CD4-positive, alpha-beta T cell treated with Interleukin-17A for 1 hour (primary cell): ENCODE measurements at regions not wholly inside any gene's neighbourhood (a gene's known extent, or its start where the extent isn't known, plus 50 kb on each side); places are given as distances from the start of the nearest gene placed in this dataset.

Experiments
- DNase-seq: peaks from one replicate; pipeline ENCODE4 v3.0.0-alpha.2; 2020

GRCh38 chr10:110416776-110417711 is 80.7 kb upstream of the DUSP5 start:
- DNase-seq, result no peak

DNA sequence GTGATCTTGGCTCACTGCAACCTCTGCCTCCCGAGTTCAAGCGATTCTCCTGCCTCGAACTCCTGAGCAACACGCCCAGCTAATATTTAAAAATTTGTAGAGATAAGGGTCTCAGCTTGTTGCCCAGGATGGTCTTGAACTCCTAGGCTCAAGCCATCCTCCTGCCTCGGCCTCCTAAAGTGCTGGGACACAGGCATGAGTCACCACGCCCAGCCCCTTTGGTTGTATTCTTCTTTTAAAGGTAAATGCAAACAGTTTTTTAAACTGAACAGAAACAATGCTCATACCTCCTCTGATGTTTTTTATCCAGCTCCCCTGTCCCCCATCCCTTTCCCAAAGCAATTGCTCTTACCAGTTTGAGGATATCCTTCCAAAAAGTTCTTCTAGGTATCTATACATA is 79.5 kb upstream of the DUSP5 start:
- DNase-seq, result no peak

DNA sequence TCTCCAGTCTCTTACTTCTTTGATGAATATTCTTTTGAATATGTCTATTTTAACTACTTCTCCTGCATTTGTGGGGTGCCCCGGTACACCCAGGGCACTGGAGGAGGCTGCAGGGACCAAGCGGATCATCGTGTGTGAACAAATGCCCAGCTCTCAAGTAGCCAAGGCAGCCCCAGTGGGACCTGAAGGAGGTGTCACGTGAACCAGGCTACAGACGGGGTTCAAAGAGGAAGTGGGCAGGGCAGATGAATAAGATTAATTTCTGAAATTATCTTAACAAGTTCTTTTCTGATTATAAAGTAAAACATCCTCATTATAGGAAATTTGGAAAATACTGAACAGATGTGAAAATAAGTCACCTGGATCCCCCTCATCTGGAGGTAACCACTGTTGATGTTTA is 78.4 kb upstream of the DUSP5 start:
- no peak for DNase-seq

- DNase-seq, result no peak
These were observed 77.1 kb upstream of the DUSP5 start for GRCh38 chr10:110420401-110421193.

GRCh38 chr10:110421512-110422138 is 76.1 kb upstream of the DUSP5 start:
- DNase-seq, result no peak

DNA sequence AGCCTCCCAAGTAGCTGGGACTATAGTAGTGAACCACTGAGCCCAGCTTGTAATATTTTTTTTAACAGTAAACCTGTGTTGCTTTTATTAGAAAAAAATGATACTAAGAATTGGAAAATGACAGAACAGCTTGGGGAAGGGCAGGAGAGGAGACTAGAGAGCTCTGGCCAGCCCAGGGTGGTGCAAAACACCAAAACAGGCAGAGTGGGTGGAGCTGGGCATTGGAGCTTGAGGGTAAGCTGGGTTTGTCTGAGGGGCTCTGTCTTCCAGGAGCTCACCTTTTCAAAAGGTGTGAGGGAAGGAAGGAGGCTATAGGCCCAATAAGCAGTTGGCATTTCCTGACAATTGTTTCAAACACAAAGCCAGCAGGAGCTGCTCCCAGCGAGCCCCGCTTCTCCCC is 75.2 kb upstream of the DUSP5 start:
- no peak for DNase-seq

DNA sequence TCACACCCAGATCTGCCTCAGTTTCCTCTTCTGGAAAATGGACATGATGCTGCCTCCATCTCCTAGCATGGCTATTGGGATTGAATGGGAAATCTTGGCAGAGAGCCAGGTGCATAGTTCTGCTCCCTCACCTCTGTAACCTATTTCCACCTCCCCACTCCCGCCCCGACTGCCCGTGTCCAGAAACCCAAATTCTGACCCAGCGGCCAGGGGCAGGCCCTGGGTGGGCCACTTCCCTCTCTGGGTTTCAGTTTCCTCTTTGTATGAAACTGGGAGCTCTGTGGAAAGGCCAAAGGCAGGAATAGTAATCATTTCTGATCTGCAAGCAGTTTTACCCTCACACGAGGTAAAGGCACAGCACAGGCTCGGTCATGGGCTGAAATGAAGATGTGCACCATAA is 74.1 kb upstream of the DUSP5 start:
- no peak for DNase-seq

DNA sequence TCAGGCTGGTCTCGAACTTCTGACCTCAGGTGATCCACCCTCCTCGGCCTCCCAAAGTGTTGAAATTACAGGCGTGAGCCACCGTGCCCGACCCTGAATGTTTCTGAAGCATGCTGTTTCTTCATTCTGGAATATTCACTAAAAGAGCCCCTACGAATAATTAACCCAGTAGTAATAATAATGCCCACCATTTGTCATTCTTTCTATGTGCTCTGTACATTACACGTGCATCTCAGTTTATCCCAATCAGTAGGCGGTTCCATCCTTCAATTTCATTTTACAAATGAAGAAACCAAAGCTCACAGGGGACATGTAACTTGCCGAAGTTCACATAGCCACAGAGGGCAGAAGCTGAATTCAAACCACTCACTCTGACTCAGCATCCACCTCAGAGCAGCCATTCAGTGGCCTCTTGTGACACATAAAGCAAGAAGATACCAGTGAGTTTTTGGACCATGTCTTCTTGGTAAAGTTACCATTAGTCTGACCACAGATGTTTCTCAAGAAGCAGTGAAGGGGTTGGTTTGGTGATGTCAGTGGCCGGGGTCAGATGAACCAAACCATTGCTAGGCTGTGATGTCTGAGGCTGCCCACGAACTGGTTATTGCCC is 71.9 kb upstream of the DUSP5 start:
- no peak for DNase-seq

GRCh38 chr10:110426294-110427181 is 71.2 kb upstream of the DUSP5 start:
- DNase-seq, result no peak

GRCh38 chr10:110429301-110429700 is 68.4 kb upstream of the DUSP5 start:
- DNase-seq, result no peak

DNA sequence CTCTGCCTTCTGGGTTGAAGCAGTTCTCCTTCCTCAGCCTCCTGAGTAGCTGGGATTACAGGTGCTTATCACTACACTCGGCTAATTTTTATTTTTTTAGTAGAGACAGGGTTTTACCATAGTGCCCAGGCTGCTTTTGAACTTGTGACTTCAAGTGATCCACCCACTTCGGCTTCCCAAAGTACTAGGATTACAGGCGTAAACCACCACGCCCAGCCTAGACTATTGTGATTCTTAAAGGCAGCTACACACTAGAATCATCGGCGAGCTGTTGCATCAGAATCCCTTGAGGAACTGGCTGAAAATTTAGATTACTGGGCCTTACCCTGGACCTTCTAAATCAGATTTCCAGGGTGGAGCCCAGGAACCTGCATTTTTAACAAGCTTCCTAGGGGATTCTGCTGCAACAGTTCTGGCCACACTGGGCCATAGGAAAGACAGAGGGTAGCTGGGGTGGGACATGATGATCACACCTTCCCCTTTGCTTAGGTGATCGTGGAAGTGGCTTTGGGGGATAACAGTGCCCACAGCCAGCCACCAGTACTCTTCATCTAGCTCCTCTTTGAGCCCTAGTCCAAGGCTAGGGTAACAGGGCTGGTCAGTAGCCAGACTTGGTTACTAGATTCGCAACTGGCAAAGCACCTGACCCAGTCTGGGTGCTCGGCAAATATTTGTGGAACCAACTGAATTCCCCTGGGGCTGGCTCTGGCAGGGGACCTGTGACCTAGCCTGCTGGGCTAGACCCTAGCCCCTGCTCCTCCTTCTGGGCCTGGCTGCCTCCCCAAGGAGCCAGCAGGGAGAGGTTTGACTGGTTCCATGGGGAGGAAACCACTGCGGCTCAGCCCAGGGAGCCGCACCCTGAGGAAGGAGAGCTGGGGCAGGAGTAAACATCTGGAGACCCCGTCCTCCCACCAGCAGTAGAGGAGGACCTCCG is 67.1 kb upstream of the DUSP5 start:
- DNase-seq, result no peak

- DNase-seq, result no peak
These were observed 66.0 kb upstream of the DUSP5 start for GRCh38 chr10:110431659-110432058.

- DNase-seq, result no peak
These were observed 65.6 kb upstream of the DUSP5 start for GRCh38 chr10:110432084-110432483.

- DNase-seq, result no peak
These were observed 64.7 kb upstream of the DUSP5 start for GRCh38 chr10:110432814-110433565.

DNA sequence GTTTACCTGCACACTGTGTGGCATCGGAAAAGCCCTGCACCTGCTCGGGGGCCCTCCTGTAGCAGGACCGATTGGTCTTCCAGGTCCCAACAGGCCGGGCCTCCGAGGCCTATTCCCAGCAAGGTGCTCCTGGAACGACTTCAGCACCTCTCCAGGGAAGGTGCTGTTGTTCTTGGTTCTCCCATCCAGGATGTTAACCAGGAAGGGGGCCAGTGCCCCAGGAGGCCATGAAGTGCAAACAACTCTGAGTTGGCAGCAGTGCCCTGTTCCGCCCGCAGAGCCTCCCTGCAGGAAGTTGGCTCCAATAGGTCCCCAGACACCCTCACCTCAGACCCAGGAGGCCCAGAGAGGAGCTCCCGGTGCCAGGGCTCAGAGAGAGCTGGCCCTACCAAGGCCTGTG is 64.0 kb upstream of the DUSP5 start:
- DNase-seq, result no peak

- DNase-seq, result no peak
These were observed 63.1 kb upstream of the DUSP5 start for GRCh38 chr10:110434489-110435096.

- no peak for DNase-seq
These were observed 61.0 kb upstream of the DUSP5 start for GRCh38 chr10:110436554-110437350.

GRCh38 chr10:110437351-110437605 is 60.4 kb upstream of the DUSP5 start:
- DNase-seq, result no peak

- DNase-seq, result no peak
These were observed 59.9 kb upstream of the DUSP5 start for GRCh38 chr10:110437761-110438341.
